HG02970 (cell line): ENCODE measurements at regions not wholly inside any gene's neighbourhood (a gene's known extent, or its start where the extent isn't known, plus 50 kb on each side); places are given as distances from the start of the nearest gene placed in this dataset.

Source experiments
- ATAC-seq: cut with Tn5 transposase; IDR thresholded peaks from one replicate; pipeline ENCODE4 v1.9.1; 2021; ENCODE audit warnings: mild to moderate bottlenecking, moderate library complexity, moderate number of reproducible peaks; ENCODE audit not compliant: unreplicated experiment, low FRiP score

GRCh38 chr18:54023471-54023870, 201.0 kb downstream of the MBD2 start:
- ATAC-seq = no peak

- ATAC-seq = no peak
Measured at GRCh38 chr18:54020966-54021365, 203.5 kb downstream of the MBD2 start.

- ATAC-seq = no peak
Measured at GRCh38 chr18:54020156-54020745, 204.2 kb downstream of the MBD2 start.

GRCh38 chr18:54019641-54020040, 204.8 kb downstream of the MBD2 start:
- ATAC-seq = no peak

- no peak for ATAC-seq
Measured at GRCh38 chr18:54013452-54013851, 211.0 kb downstream of the MBD2 start.

GRCh38 chr18:54004828-54005227, 219.6 kb downstream of the MBD2 start:
- ATAC-seq = no peak

- ATAC-seq = no peak
Measured at GRCh38 chr18:54003195-54003594, 221.3 kb downstream of the MBD2 start.

- ATAC-seq = no peak
Measured at GRCh38 chr18:53997064-53997463, 227.4 kb downstream of the MBD2 start.

GRCh38 chr18:53994016-53994415, 230.5 kb downstream of the MBD2 start:
- no peak for ATAC-seq

GRCh38 chr18:53991805-53992204, 232.7 kb downstream of the MBD2 start:
- ATAC-seq = no peak

- no peak for ATAC-seq
Measured at GRCh38 chr18:53991202-53991601, 233.3 kb downstream of the MBD2 start.

- no peak for ATAC-seq
Measured at GRCh38 chr18:53990485-53990884, 234.0 kb downstream of the MBD2 start.

GRCh38 chr18:53984021-53984420, 240.4 kb downstream of the MBD2 start:
- no peak for ATAC-seq

- ATAC-seq = no peak
Measured at GRCh38 chr18:53971331-53971730, 253.1 kb downstream of the MBD2 start.

- peak; percentile 34 for ATAC-seq
Measured at GRCh38 chr18:53952700-53953099, 271.8 kb downstream of the MBD2 start.

- ATAC-seq = no peak
Measured at GRCh38 chr18:53950545-53950944, 273.9 kb downstream of the MBD2 start.

- ATAC-seq = no peak
Measured at GRCh38 chr18:53948991-53949390, 275.5 kb downstream of the MBD2 start.

- no peak for ATAC-seq
Measured at GRCh38 chr18:53947092-53947640, 277.3 kb downstream of the MBD2 start.

GRCh38 chr18:53946594-53946993, 277.9 kb downstream of the MBD2 start:
- ATAC-seq = no peak

- ATAC-seq = no peak
Measured at GRCh38 chr18:53944721-53945120, 279.7 kb downstream of the MBD2 start.

GRCh38 chr18:53943326-53943860, 281.1 kb downstream of the MBD2 start:
- ATAC-seq = no peak

GRCh38 chr18:53941601-53942338, 282.7 kb downstream of the MBD2 start:
- ATAC-seq = no peak
